ENCODE measurements at regions not wholly inside any gene's neighbourhood (a gene's known extent, or its start where the extent isn't known, plus 50 kb on each side); places are given as distances from the start of the nearest gene placed in this dataset.

DNA sequence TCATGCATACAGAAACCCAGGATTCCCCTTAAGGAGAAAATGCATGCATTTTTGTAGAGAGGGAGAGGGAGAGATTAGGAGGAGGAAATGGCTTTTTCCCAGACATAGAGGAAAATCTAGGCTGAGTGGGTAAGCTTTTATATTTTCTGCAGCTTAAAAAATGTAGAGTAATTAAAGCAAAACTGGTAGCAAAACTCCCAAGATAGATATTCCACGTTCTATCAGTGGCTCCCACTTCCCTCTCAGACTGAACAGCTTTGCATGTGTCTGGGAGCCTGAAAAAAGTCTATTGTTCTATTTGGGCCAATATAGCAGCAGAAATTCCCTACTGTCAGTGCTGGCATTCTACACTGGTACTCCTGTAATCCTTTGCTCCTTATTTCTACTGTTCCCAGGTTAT lies 110.8 kb upstream of the CADPS start:
- in situ Hi-C loops (cut with HindIII; ENCODE audit: low sequenced_read_pairs) = no loop called here

DNA sequence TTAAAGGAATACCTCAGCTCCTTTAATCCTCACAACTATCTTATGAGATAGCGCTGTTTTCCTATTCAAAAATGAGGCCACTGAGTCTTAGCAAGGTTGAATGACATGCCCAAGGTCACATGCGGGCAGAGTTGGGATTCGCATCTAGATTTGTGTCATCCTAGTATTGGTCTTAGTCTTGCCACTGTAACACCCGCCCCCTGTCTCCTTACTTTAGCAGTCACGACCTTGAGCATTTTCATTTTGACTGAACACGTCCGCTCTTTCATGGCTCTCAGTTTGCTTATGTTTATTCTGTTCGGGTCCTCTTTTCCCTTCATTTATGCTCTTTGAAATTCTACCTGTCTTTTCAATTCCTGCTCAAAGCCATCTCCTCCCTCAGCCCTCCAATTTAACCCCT lies 112.5 kb upstream of the CADPS start:
- TF ChIP-seq, protein P1, sequence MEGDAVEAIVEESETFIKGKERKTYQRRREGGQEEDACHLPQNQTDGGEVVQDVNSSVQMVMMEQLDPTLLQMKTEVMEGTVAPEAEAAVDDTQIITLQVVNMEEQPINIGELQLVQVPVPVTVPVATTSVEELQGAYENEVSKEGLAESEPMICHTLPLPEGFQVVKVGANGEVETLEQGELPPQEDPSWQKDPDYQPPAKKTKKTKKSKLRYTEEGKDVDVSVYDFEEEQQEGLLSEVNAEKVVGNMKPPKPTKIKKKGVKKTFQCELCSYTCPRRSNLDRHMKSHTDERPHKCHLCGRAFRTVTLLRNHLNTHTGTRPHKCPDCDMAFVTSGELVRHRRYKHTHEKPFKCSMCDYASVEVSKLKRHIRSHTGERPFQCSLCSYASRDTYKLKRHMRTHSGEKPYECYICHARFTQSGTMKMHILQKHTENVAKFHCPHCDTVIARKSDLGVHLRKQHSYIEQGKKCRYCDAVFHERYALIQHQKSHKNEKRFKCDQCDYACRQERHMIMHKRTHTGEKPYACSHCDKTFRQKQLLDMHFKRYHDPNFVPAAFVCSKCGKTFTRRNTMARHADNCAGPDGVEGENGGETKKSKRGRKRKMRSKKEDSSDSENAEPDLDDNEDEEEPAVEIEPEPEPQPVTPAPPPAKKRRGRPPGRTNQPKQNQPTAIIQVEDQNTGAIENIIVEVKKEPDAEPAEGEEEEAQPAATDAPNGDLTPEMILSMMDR (IDR thresholded peaks at IDR 0.05; ENCODE audit: low read depth, low read length) = no peak
- no peak overlapping the region for H3K4me3 ChIP-seq (ENCODE audit: low read depth, low read length)
- DNase-seq (ENCODE audit: low read depth, low spot score) = no peak
- in situ Hi-C loops (cut with HindIII; ENCODE audit: low sequenced_read_pairs) = no loop called here

More for the DNA sequence above, 110.8 kb upstream of the CADPS start:
- TF ChIP-seq, protein P1 (IDR thresholded peaks at IDR 0.05; ENCODE audit: low read depth, low read length) = no peak
- no peak overlapping the region for H3K4me3 ChIP-seq (ENCODE audit: low read depth, low read length)
- DNase-seq (ENCODE audit: low read depth, low spot score) = no peak

DNA sequence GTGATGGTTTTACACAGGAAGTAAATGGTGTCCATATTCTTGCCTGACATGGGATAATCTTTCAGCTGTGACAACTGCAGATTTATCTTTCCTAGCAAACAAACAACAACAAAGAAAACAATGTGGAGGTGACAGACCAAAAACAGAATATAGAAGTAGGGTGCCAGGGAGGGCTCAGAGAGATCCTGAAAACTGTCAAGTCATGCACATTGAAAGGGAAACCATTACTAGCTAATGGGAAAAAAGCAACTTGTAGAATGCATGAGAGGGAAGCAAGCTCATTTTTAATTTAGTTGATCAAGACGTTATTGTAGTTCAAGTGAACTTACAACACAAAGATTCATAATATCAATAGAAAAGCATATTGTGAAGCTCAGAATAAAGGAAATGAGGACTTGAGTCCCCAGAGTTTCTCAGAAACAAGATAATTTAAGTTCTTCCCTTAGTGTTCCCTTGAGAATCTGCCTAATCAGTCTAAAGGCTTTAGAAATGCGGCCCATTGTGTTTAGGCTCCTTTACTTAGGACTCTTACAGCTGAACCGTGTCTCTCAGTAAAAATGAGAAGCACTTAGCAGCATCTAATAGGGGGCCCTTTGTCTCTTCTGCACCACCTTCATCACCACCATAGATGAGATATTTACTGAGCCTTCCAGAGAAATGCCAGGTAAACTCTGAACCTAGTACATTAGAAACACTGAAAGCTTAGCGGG lies 115.6 kb upstream of the CADPS start:
- no peak overlapping the region for H3K4me3 ChIP-seq (ENCODE audit: low read depth, low read length)
- DNase-seq (ENCODE audit: low read depth, low spot score) = no peak
- TF ChIP-seq, protein P1 (IDR thresholded peaks at IDR 0.05; ENCODE audit: low read depth, low read length) = no peak
- in situ Hi-C loops (cut with HindIII; ENCODE audit: low sequenced_read_pairs) = no loop called here

DNA sequence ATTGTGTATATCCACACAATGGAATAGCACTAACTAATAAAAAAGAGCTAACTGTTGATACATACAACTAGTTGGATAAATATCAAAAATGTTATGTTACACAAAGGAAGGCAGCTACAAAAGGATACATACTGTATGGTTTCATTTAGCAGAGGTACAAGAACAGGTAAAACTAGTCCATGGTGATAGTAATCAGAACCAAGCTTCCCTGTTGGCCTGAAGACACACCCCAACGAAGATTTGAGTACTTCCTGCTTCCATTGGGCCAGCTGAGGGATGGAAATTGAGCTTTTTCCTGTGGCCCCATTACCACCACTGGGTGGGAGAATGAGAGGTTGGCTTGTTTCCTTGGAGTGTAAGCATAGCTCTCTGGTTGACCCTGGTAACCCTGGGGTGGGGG lies 117.3 kb upstream of the CADPS start:
- H3K4me3 ChIP-seq (ENCODE audit: low read depth, low read length) = no peak overlapping the region
- TF ChIP-seq, protein P1 (IDR thresholded peaks at IDR 0.05; ENCODE audit: low read depth, low read length) = no peak
- DNase-seq (ENCODE audit: low read depth, low spot score) = no peak
- in situ Hi-C loops (cut with HindIII; ENCODE audit: low sequenced_read_pairs) = no loop called here

DNA sequence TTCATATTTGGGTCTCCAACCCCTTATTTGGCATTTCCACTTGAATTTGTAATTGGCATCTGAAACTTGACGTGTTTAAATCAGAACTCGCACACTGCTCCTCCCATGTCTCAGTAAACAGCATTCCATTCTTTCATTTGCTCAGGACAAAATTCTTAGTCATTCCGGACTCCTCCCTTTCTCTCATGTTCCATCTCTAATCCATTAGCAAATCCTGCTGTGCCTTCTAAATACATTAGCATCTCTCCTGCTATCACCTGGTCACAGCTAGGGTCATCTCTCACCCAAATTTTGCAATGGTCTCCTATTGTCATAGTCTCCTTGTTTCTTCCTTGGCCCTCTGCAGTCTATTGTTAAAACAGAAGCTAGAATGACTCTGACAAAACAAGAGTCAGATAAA lies 119.9 kb upstream of the CADPS start:
- no peak overlapping the region for H3K4me3 ChIP-seq (ENCODE audit: low read depth, low read length)
- no peak for DNase-seq (ENCODE audit: low read depth, low spot score)
- in situ Hi-C loops (cut with HindIII; ENCODE audit: low sequenced_read_pairs) = no loop called here
- TF ChIP-seq, protein P1 (IDR thresholded peaks at IDR 0.05; ENCODE audit: low read depth, low read length) = no peak

DNA sequence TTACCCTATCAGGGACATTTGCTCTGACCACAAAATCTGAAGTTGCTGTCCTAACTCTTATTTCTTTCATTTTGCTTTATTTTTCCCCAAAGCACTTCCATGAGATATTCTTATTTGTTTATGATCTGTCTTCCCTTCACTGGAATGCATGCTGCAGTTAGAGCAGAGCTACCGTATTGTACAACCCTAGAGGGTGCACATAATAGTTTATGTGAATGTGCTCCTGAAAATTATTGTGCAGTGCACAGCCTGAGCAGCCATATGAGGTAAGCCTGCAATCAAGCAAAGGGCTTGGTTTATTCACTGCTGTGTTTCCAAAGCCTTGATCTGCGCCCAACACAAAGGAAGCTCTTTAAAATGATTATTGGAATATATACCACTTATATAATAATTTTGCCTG lies 120.3 kb upstream of the CADPS start:
- no peak for DNase-seq (ENCODE audit: low read depth, low spot score)
- TF ChIP-seq, protein P1 (IDR thresholded peaks at IDR 0.05; ENCODE audit: low read depth, low read length) = no peak
- in situ Hi-C loops (cut with HindIII; ENCODE audit: low sequenced_read_pairs) = no loop called here
- no peak overlapping the region for H3K4me3 ChIP-seq (ENCODE audit: low read depth, low read length)

Data from astrocyte of the spinal cord (primary cell).